HG03175 (cell line): ENCODE measurements at regions not wholly inside any gene's neighbourhood (a gene's known extent, or its start where the extent isn't known, plus 50 kb on each side); places are given as distances from the start of the nearest gene placed in this dataset.
"Not testable (repeated sequence)": the region's sequence is repeated elsewhere in the genome, so short reads cannot be mapped to it uniquely, and the experiment has no call there.

Experiments used
- ATAC-seq: cut with Tn5 transposase; IDR thresholded peaks from one replicate; pipeline ENCODE4 v1.9.1; 2021; ENCODE audit warnings: mild to moderate bottlenecking, moderate library complexity; ENCODE audit not compliant: unreplicated experiment

GRCh38 chr2:208674919-208675318, 268.3 kb downstream of the PTH2R start:
- ATAC-seq, result no peak

- ATAC-seq, result not testable (repeated sequence)
These were observed 279.3 kb downstream of the PTH2R start for GRCh38 chr2:208685929-208686328.

- peak; percentile 43 for ATAC-seq
These were observed 280.1 kb downstream of the PTH2R start for GRCh38 chr2:208686665-208687064.

GRCh38 chr2:208687720-208688119, 281.1 kb downstream of the PTH2R start:
- ATAC-seq, result not testable (repeated sequence)

DNA sequence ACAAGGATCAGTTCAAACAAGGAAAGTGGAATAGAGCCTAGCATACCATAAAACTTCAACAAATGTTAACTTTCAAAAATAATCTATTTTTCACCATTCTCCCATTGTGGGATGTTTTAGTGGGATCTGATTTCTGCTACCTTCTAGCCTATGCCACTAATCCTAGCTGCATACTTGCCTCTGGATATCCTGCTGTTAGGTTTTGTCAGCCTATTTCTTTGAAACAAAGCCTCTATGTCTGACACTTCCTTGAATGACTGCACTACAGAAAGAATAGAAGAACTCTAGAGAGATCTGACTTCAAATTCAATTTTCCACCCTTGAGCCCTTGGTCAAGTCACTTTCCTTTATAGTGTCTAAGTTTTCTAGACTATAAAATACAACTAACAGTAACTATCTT, 291.5 kb downstream of the PTH2R start:
- ATAC-seq, result no peak

DNA sequence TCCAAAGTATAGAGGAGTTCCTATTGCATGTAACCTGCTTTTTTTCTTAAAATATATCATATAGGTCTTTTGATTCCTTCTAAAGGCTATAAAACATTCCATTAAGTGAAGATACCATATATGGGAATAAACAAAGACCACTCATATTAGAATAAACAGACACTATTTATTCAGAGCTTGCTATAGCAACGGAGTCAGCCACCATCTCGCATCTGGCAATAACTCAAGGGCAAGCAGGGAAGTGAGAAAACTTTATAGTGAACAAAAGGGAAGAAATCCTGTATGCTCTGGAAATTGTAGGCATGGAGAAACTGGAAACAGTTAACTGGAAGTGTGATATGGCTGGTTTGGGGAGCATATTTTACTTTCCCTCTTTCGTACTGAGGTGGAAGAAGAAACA, 301.9 kb downstream of the PTH2R start:
- ATAC-seq, result no peak

- ATAC-seq, result no peak
These were observed 305.0 kb downstream of the PTH2R start for GRCh38 chr2:208711598-208711997.

DNA sequence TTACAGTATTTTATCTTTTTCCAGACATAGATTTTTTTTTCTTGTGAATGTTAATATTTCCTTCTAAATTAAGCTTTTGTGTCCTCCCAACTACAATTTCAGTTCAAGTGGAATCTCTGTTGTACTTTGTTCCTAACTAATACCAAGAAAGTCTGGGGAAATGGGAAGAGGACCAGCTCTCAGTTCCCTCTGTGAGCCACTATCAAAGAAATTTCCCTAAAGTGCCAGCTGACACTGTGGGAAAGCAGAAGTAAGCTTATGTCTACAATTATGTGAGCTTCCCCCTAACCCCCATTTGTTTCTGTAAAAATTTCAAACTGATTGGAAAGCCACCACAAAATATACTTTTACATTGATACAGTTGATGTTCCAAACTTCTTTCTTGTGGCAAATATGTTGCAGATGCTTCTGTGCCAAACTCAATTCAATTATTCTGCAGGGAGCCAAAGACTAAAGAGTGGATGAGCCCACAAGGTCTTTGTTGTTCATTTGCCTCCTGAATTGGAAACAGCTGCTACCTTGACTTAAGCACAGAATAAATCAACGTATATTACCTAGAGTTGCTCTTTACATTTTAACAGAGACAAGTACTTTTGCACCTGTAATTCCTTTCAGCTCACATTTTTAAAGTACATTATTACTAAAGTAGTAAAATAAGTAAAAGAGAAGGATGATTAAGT, 306.6 kb downstream of the PTH2R start:
- no peak for ATAC-seq

DNA sequence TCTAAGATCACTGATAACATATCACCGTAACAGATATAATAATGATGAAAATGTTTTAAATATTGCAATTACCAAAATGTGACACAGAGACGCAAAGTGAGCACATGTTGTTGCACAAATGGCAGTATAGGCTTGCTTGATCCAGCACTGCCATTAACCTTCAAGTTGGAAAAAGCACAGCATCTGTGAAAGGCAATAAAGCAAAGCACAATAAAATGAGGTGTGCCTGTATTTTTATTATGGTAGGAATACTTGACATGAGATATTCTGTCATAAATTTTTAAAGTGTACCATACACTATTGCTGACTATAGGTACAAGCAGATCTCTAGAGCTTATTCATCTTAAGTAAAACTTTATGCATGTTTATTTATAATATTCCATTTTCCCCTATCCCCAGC, 312.2 kb downstream of the PTH2R start:
- no peak for ATAC-seq

GRCh38 chr2:208722731-208723130, 316.1 kb downstream of the PTH2R start:
- ATAC-seq, result no peak

DNA sequence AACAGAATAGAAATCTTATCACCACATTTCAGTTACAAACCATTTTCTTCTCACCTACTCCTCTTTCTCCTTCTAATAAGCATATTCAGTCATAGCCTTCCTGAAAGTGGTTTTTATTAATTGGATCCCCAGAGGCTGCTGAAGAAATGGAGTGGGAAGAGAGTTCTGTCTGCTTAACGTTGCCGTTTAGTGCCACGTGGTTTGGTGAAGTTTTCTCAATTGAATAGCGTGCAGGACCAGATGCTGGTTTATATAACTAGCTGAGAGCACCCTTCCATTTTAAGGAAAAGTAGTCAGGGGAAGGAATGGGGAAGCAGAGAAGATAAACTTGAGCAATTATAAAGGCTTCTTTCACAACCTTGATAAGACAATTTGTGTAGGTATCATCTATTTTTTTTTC, 318.7 kb downstream of the PTH2R start:
- no peak for ATAC-seq

GRCh38 chr2:208726242-208726641, 319.6 kb downstream of the PTH2R start:
- no peak for ATAC-seq

DNA sequence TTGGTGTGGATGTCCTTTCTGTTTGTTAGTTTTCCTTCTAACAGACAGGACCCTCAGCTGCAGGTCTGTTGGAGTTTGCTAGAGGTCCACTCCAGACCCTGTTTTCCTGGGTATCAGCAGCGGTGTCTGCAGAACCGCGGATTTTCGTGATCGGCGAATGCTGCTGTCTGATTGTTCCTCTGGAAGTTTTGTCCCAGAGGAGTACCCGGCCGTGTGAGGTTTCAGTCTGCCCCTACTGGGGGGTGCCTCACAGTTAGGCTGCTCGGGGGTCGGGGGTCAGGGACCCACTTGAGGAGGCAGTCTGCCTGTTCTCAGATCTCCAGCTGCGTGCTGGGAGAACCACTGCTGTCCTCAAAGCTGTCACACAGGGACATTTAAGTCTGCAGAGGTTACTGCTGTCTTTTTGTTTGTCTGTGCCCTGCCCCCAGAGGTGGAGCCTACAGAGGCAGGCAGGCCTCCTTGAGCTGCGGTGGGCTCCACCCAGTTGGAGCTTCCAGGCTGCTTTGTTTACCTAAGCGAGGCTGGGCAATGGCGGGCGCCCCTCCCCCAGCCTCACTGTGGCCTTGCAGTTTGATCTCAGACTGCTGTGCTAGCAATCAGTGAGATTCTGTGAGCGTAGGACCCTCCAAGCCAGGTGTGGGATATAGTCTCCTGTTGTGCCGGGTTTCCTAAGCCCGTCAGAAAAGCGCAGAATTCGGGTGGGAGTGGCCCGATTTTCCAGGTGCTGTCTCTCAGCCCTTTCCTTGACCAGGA, 345.2 kb downstream of the PTH2R start:
- ATAC-seq, result not testable (repeated sequence)

DNA sequence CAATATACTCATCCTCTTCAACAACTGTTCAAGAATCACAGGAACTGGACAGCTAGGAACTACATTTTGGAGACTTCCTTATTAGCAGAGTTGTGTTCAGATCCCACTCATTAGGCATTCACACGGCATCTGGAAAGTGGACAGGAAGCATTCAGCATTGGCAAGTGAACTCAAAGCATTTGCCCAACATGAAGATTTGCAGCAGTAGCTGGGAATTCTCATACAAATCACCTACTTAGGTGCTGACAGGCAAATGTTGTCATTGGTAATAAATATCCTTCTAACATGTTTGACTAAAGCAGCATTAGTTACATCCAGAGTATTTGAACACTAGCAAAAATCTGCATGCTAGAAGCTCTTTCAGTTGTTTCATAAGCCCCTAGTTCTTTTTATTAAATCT, 350.8 kb downstream of the PTH2R start:
- no peak for ATAC-seq

GRCh38 chr2:208773074-208773473, 366.5 kb downstream of the PTH2R start:
- not testable (repeated sequence) for ATAC-seq

DNA sequence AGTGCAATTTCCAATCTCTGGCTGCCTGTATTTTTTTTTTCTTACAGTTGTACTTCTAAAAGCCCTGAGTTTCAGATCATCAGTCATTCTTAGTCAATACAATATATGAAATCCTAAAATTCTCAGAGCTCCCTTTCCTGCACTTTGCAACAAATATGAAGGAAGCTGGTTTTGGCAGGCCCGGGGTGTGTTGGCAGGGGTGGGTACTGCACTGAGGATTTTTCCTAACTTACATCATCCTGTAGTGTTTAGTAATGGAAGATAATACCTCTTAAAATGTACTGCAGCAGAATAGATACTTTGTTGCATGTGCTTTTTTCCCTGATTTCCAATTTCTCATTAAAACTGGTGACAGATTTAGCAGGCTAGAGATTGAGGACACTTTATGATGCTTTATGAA, 374.6 kb downstream of the PTH2R start:
- ATAC-seq, result no peak

DNA sequence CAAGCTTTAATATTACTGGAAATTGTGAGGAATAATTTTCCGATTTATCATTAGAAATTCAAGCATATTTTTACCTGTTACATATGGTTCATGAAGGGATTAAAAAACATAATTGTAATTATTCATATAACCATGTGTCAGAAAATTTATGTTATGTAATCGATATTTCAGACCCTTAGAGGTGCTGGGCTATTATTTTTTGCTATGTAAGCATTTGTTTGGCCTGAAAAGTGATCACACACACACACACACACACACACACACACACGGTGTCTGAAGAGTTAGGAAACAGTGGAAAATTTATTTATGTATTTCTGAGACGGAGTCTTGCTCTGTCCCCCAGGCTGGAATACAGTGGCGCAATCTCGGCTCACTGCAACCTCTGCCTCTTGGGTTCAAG, 375.5 kb downstream of the PTH2R start:
- ATAC-seq, result no peak

GRCh38 chr2:208783184-208783583, 376.6 kb downstream of the PTH2R start:
- ATAC-seq, result no peak

GRCh38 chr2:208784774-208785173, 378.2 kb downstream of the PTH2R start:
- ATAC-seq, result not testable (repeated sequence)

DNA sequence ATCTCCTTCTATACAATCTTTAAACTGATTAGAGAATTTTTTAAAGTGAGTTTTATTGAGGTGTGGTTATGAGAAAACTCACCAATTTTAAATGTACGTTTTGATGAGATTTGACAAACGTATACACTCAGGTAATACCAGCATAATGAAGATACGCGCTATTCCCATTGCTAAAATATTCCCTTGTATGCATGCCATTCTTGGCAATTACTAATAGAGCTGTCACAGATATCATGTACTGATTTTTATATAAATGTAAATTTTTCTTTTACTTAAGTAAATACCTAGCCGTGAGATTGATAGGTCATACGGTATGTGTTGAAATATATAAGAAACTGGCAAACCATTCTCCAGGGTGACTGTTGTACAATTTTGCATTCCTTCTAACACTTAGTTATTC, 384.7 kb downstream of the PTH2R start:
- ATAC-seq, result no peak

GRCh38 chr2:208792766-208793165, 386.2 kb downstream of the PTH2R start:
- ATAC-seq, result no peak

GRCh38 chr2:208793434-208793833, 386.8 kb downstream of the PTH2R start:
- no peak for ATAC-seq
